B cell (primary cell): ENCODE measurements at regions not wholly inside any gene's neighbourhood (a gene's known extent, or its start where the extent isn't known, plus 50 kb on each side); places are given as distances from the start of the nearest gene placed in this dataset.

Source experiments
- EZH2 ChIP-seq: IDR thresholded peaks from 2 replicates; pipeline ENCODE4 v1.6.1; 2012; ENCODE audit warnings: borderline replicate concordance, low read depth, mild to moderate bottlenecking, moderate library complexity, low read length; ENCODE audit not compliant: insufficient read depth, poor library complexity, severe bottlenecking
- TF ChIP-seq, protein P1 (sequence below): fragments of 200-600 bp; IDR thresholded peaks from one replicate; pipeline ENCODE4 v1.8.0; 2022; ENCODE audit warnings: antibody characterized with exemption, mild to moderate bottlenecking

GRCh38 chr9:16102154-16102553 lies 549.3 kb downstream of the CCDC171 start:
- TF ChIP-seq, protein P1, sequence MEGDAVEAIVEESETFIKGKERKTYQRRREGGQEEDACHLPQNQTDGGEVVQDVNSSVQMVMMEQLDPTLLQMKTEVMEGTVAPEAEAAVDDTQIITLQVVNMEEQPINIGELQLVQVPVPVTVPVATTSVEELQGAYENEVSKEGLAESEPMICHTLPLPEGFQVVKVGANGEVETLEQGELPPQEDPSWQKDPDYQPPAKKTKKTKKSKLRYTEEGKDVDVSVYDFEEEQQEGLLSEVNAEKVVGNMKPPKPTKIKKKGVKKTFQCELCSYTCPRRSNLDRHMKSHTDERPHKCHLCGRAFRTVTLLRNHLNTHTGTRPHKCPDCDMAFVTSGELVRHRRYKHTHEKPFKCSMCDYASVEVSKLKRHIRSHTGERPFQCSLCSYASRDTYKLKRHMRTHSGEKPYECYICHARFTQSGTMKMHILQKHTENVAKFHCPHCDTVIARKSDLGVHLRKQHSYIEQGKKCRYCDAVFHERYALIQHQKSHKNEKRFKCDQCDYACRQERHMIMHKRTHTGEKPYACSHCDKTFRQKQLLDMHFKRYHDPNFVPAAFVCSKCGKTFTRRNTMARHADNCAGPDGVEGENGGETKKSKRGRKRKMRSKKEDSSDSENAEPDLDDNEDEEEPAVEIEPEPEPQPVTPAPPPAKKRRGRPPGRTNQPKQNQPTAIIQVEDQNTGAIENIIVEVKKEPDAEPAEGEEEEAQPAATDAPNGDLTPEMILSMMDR: no peak
- no peak for TF ChIP-seq EZH2
